C4-2B (cell line): ENCODE measurements at regions not wholly inside any gene's neighbourhood (a gene's known extent, or its start where the extent isn't known, plus 50 kb on each side); places are given as distances from the start of the nearest gene placed in this dataset.

Source experiments
- ZFX ChIP-seq: fragments of 450-650 bp; IDR thresholded peaks from 2 replicates; pipeline ENCODE4 v1.6.1; 2017
- TF ChIP-seq, protein P1 (sequence below): fragments of 450-650 bp; conservative IDR thresholded peaks from 2 replicates; pipeline ENCODE4 v1.5.1; 2017; ENCODE audit warnings: mild to moderate bottlenecking

DNA sequence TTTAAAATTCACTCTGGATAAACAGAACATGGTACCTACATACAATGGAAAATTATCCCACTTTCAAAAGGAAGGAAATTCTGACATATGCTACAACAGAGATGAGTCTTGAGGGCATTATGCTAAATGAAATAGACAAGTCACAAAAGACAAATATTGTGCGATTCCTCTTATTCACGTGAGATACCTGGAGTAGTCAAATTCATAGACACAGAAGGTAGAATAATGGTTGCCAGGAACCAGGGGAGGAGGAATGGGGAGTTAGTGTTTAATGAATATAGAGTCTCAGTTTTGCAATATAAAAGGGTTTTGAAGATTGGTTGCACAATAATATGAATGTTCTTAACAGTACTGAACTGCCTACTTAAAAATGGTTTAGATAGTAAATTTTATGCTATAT, 69.8 kb upstream of the WAC start:
- TF ChIP-seq, protein P1, sequence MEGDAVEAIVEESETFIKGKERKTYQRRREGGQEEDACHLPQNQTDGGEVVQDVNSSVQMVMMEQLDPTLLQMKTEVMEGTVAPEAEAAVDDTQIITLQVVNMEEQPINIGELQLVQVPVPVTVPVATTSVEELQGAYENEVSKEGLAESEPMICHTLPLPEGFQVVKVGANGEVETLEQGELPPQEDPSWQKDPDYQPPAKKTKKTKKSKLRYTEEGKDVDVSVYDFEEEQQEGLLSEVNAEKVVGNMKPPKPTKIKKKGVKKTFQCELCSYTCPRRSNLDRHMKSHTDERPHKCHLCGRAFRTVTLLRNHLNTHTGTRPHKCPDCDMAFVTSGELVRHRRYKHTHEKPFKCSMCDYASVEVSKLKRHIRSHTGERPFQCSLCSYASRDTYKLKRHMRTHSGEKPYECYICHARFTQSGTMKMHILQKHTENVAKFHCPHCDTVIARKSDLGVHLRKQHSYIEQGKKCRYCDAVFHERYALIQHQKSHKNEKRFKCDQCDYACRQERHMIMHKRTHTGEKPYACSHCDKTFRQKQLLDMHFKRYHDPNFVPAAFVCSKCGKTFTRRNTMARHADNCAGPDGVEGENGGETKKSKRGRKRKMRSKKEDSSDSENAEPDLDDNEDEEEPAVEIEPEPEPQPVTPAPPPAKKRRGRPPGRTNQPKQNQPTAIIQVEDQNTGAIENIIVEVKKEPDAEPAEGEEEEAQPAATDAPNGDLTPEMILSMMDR, result no peak
- TF ChIP-seq ZFX, result no peak
